Calu3 (cell line): ENCODE measurements at regions not wholly inside any gene's neighbourhood (a gene's known extent, or its start where the extent isn't known, plus 50 kb on each side); places are given as distances from the start of the nearest gene placed in this dataset.

Experiments used
- BruUV-seq: library from RNA; stranded (reverse); fragments of 400-500 nt; replicated peaks from 2 replicates; lab custom pipeline; 2021; lab: Mats Ljungman, UMichigan
- CTCF ChIA-PET: fragments of 300-600 bp; sonication (Branson Sonifier 250); formaldehyde crosslinking; loops from one replicate; lab custom pipeline; 2022; ENCODE audit warnings: antibody characterized with exemption; lab: Charles Lee
- DNase-seq: peaks from one replicate; pipeline ENCODE4 v3.0.0; 2022
- H3K27ac Mint-ChIP-seq: one replicate; pipeline ENCODE4 v1.8.0; 2022; ENCODE audit warnings: mixed read lengths; ENCODE audit not compliant: unreplicated experiment
- H3K27me3 Mint-ChIP-seq: one replicate; pipeline ENCODE4 v1.8.0; 2022; ENCODE audit warnings: mixed read lengths; ENCODE audit not compliant: unreplicated experiment
- H3K36me3 Mint-ChIP-seq: one replicate; pipeline ENCODE4 v1.8.0; 2022; ENCODE audit warnings: mild to moderate bottlenecking, moderate library complexity, mixed read lengths; ENCODE audit not compliant: insufficient read depth, unreplicated experiment
- H3K4me1 Mint-ChIP-seq: one replicate; pipeline ENCODE4 v1.8.0; 2022; ENCODE audit warnings: mild to moderate bottlenecking, low read depth, mixed read lengths; ENCODE audit not compliant: unreplicated experiment
- H3K4me3 Mint-ChIP-seq: one replicate; pipeline ENCODE4 v1.8.0; 2022; ENCODE audit warnings: mild to moderate bottlenecking, low read depth, moderate library complexity, mixed read lengths; ENCODE audit not compliant: unreplicated experiment
- H3K9me3 Mint-ChIP-seq: one replicate; pipeline ENCODE4 v1.8.0; 2022; ENCODE audit warnings: low read depth, mixed read lengths; ENCODE audit not compliant: unreplicated experiment
- CTCF ChIP-seq: fragments of 200-600 bp; IDR thresholded peaks from one replicate; pipeline ENCODE4 v1.8.0; 2022; ENCODE audit warnings: antibody characterized with exemption; ENCODE audit not compliant: unreplicated experiment
- intact Hi-C: fragments of 100-400 bp; cut with micrococcal nuclease; formaldehyde crosslinking; loops from one replicate; pipeline ENCODE4 v1.10.0; 2022; ENCODE audit not compliant: unreplicated experiment

- no peak for DNase-seq
- H3K9me3 Mint-ChIP-seq = peaks cover 3% of the 10 kb centered on the region
- no peak overlapping the region for H3K27ac Mint-ChIP-seq
- CTCF ChIA-PET = no interaction called here
- no peaks in the 10 kb centered on the region for H3K27me3 Mint-ChIP-seq
- no peaks in the 10 kb centered on the region for H3K4me1 Mint-ChIP-seq
- intact Hi-C loops = no loop called here
- no peak for TF ChIP-seq CTCF
- H3K36me3 Mint-ChIP-seq = no peaks in the 10 kb centered on the region
- no peak overlapping the region for H3K4me3 Mint-ChIP-seq
- no TSS peak for BruUV-seq
Observed at GRCh38 chrX:22360129-22360528, 87.4 kb downstream of the CBLL2 start.

- Mint-ChIP-seq H3K27ac (no peak overlapping the region), H3K36me3 (no peaks in the 10 kb centered on the region), H3K4me1 (no peaks in the 10 kb centered on the region), H3K4me3 (no peak overlapping the region), H3K27me3 (no peaks in the 10 kb centered on the region), H3K9me3 (peaks cover 3% of the 10 kb centered on the region)
- BruUV-seq = no TSS peak
- intact Hi-C loops = no loop called here
- no peak for TF ChIP-seq CTCF
- CTCF ChIA-PET = no interaction called here
- DNase-seq = no peak
Observed at GRCh38 chrX:22365460-22365859, 92.7 kb downstream of the CBLL2 start.

- BruUV-seq = no TSS peak
- Mint-ChIP-seq H3K27me3 (no peaks in the 10 kb centered on the region), H3K9me3 (peaks cover 3% of the 10 kb centered on the region), H3K4me1 (no peaks in the 10 kb centered on the region), H3K4me3 (no peak overlapping the region), H3K36me3 (no peaks in the 10 kb centered on the region), H3K27ac (no peak overlapping the region)
- intact Hi-C loops = no loop called here
- TF ChIP-seq CTCF = no peak
- CTCF ChIA-PET = no interaction called here
- no peak for DNase-seq
Observed at GRCh38 chrX:22366166-22366702, 93.5 kb downstream of the CBLL2 start.

GRCh38 chrX:22366906-22367305 is 94.2 kb downstream of the CBLL2 start:
- H3K4me3 Mint-ChIP-seq = no peak overlapping the region
- H3K9me3 Mint-ChIP-seq = peaks cover 3% of the 10 kb centered on the region

More at GRCh38 chrX:22366906-22367305, 94.2 kb downstream of the CBLL2 start:
- Mint-ChIP-seq H3K27me3 (no peaks in the 10 kb centered on the region), H3K4me1 (no peaks in the 10 kb centered on the region), H3K36me3 (no peaks in the 10 kb centered on the region), H3K27ac (no peak overlapping the region)
- CTCF ChIA-PET = no interaction called here
- TF ChIP-seq CTCF = no peak
- no TSS peak for BruUV-seq
- intact Hi-C loops = no loop called here
- DNase-seq = no peak
